ENCODE measurements at regions not wholly inside any gene's neighbourhood (a gene's known extent, or its start where the extent isn't known, plus 50 kb on each side); places are given as distances from the start of the nearest gene placed in this dataset.

DNA sequence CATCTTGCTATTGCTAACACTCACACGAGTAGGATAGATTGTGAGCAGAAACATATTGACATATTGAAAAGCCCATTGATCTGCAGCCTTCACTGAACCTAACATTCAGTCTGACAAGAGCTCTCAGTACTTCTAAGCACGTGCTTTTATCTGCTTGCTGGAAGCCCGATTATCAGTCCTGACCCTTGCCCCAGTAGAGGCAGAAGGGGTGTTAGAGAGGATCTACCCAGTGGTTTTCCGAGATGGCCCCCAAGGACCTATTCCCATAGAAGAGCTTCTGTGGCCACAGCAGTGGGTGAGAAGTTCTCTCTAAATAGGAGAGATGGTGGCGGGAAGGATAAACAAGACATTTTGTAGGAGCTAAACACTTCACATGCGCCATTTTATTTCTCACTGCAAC, 290.9 kb upstream of the MAF start:
- Histone ChIP-seq H3K4me3 (no peak overlapping the region), H3K4me1 (no peaks in the 10 kb centered on the region), H3K36me3 (no peaks in the 10 kb centered on the region), H3K27me3 (no peaks in the 10 kb centered on the region), H3K27ac (replicated peaks in 1 of 4) (no peak overlapping the region), H3K9me3 (no peaks in the 10 kb centered on the region)
- intact Hi-C loops (cut with DNase I) = no loop called here
- TF ChIP-seq POLR2A (IDR thresholded peaks at IDR 0.05; ENCODE audit: low read depth) = no peak
- TF ChIP-seq, protein P1, sequence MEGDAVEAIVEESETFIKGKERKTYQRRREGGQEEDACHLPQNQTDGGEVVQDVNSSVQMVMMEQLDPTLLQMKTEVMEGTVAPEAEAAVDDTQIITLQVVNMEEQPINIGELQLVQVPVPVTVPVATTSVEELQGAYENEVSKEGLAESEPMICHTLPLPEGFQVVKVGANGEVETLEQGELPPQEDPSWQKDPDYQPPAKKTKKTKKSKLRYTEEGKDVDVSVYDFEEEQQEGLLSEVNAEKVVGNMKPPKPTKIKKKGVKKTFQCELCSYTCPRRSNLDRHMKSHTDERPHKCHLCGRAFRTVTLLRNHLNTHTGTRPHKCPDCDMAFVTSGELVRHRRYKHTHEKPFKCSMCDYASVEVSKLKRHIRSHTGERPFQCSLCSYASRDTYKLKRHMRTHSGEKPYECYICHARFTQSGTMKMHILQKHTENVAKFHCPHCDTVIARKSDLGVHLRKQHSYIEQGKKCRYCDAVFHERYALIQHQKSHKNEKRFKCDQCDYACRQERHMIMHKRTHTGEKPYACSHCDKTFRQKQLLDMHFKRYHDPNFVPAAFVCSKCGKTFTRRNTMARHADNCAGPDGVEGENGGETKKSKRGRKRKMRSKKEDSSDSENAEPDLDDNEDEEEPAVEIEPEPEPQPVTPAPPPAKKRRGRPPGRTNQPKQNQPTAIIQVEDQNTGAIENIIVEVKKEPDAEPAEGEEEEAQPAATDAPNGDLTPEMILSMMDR (IDR thresholded peaks at IDR 0.05) = no peak
- TF ChIP-seq POLR2AphosphoS5 (IDR thresholded peaks at IDR 0.05) = no peak
- TF ChIP-seq EP300 (IDR thresholded peaks at IDR 0.05) = no peak
- no peak for DNase-seq (ENCODE audit: extremely low spot score)
- WGBS = 90% methylated on average over 6 of the region's 6 CpGs

DNA sequence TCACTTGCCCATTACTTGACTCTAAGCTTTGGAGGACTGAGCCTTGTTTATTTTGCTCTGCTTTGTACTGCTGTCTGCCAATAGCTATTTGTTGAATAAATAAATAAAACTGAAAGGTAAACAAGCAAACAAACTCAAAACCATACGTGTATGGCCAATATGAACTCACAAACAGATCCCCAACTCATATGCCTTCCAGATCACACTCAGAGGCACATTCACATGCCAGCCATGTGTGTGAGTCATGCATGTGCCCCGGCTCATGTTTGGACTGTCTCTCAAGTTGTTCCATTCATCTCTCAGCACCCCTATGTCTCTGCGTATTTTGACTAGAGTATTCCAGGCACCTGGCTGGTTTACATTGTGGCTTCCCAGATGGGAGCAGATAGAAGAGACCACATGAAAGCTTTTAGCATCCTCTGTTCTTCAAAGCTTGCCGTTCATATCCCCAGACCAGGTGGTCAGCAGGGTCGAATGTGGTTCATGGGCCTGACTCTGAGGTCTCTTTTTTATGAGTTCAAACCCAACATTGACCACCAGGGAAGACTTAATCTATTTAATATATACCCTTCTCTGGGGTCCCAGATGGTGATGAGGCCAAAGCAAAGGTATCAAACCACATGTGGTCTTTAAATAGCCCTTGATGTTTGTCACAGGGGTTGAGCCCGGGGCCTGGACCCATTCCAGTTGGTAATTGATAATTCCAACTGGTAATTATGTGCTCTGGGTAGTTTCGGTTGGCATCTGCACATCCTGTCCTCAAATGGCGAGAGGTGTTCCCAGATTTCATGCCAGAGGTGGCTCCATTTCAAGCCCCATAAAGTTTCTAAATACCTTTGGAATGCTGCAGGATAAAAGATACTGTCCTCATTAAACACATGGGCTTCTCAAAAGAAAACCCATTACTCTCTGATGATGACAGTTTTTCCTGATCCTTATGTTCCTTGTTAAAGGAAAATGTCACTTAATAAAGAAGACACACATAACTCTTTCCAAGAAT, 287.3 kb upstream of the MAF start:
- intact Hi-C loops (cut with DNase I) = no loop called here

DNA sequence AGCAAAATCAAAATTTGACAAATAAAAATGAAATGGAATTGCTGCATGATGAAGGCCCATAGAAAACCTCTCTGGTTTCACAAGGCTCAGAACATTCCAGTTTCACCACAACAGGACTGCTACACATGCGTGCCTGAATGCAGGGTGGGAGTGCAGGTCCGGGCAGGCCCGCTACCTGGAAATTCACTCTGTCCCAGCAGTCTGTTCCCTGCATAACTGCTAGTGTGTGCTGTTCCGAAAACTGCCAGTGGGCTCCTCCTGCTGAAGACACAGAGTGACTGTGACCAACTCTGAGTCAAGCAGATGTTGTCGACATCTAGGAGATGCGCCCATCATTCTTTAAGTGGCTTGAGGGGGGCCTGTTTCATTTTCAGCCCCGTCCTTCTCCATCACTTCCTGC, 284.8 kb upstream of the MAF start:
- DNase-seq (ENCODE audit: extremely low spot score) = no peak
- 91% methylated on average over 7 of the region's 7 CpGs for WGBS
- intact Hi-C loops (cut with DNase I) = no loop called here
- no peaks in the 10 kb centered on the region for H3K36me3 ChIP-seq
- no peak overlapping the region for H3K27ac ChIP-seq (replicated peaks in 1 of 4)
- no peaks in the 10 kb centered on the region for H3K9me3 ChIP-seq
- no peaks in the 10 kb centered on the region for H3K27me3 ChIP-seq
- no peak for TF ChIP-seq POLR2AphosphoS5 (IDR thresholded peaks at IDR 0.05)
- TF ChIP-seq EP300 (IDR thresholded peaks at IDR 0.05) = no peak
- TF ChIP-seq, protein P1 (IDR thresholded peaks at IDR 0.05) = no peak
- TF ChIP-seq POLR2A (IDR thresholded peaks at IDR 0.05; ENCODE audit: low read depth) = no peak
- no peaks in the 10 kb centered on the region for H3K4me1 ChIP-seq
- H3K4me3 ChIP-seq = no peak overlapping the region

More for the DNA sequence above, 287.3 kb upstream of the MAF start:
- 90% methylated on average over 7 of the region's 8 CpGs for WGBS
- H3K36me3 ChIP-seq = no peaks in the 10 kb centered on the region
- no peak overlapping the region for H3K4me3 ChIP-seq
- H3K4me1 ChIP-seq = no peaks in the 10 kb centered on the region
- no peaks in the 10 kb centered on the region for H3K9me3 ChIP-seq
- TF ChIP-seq EP300 (IDR thresholded peaks at IDR 0.05) (no peak), POLR2A (IDR thresholded peaks at IDR 0.05; ENCODE audit: low read depth) (no peak), POLR2AphosphoS5 (IDR thresholded peaks at IDR 0.05) (no peak)
- TF ChIP-seq, protein P1 (IDR thresholded peaks at IDR 0.05) = no peak
- H3K27ac ChIP-seq (replicated peaks in 1 of 4) = no peak overlapping the region
- DNase-seq (ENCODE audit: extremely low spot score) = no peak
- no peaks in the 10 kb centered on the region for H3K27me3 ChIP-seq

DNA sequence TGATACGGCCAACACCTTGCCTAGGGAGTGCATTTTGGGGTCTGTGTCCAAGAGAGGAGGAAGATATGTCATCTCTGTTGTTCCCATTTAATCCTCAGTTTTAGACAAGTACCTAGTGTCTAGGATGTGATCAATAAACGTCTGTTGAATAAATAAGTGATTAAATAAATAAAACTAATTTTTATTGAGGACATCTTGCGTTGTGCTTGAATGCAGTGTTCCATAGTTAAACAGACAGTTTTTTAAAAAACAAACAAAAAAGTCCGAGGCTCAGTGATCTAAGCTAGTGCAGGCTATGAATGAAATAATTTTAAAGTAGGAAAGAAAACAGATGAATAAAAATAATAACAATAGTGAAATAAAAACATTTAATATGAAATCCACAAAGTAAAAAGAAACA, 283.0 kb upstream of the MAF start:
- H3K27me3 ChIP-seq = no peaks in the 10 kb centered on the region
- DNase-seq (ENCODE audit: extremely low spot score) = no peak
- intact Hi-C loops (cut with DNase I) = no loop called here
- no peaks in the 10 kb centered on the region for H3K9me3 ChIP-seq
- 79% methylated on average over 4 of the region's 4 CpGs for WGBS
- no peak for TF ChIP-seq POLR2AphosphoS5 (IDR thresholded peaks at IDR 0.05)
- TF ChIP-seq EP300 (IDR thresholded peaks at IDR 0.05) = no peak
- TF ChIP-seq POLR2A (IDR thresholded peaks at IDR 0.05; ENCODE audit: low read depth) = no peak
- TF ChIP-seq, protein P1 (IDR thresholded peaks at IDR 0.05) = no peak
- no peaks in the 10 kb centered on the region for H3K36me3 ChIP-seq
- H3K27ac ChIP-seq (replicated peaks in 1 of 4) = no peak overlapping the region
- H3K4me1 ChIP-seq = no peaks in the 10 kb centered on the region
- H3K4me3 ChIP-seq = no peak overlapping the region

All from esophagus muscularis mucosa (tissue), 4 donors.